ENCODE measurements at regions not wholly inside any gene's neighbourhood (a gene's known extent, or its start where the extent isn't known, plus 50 kb on each side); places are given as distances from the start of the nearest gene placed in this dataset.

DNA sequence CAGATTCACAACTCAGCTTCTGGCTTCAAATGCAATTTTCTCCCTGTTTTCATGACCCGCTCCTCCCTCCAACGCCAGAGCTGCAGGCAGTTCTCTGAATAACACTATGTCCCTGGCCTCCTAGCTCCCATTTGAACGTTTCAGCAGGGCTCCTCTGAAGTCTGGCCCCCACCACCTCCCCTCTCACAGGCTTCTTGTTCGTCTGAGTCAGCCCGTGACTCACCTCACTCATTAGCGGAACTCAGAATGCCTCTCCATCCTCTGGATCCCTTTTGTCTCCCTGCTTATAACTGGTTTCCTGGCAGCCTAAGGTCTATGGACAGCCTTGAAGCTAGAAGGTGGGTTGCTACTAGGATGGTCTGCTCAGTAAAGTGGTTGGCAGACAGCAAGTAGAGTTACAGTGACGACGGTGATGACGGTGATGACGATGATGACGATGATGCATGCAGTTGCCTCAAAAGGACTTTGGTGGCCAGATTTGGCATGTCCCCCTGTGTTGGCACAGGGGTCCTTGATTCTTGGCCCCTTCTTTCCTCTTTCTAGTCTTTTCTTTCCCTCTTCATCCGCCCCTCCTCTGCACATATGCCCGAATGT is 83.3 kb upstream of the MKLN1 start:
- peak in 1 of 2 donors; percentile 94 for DNase-seq (ENCODE audit: low read depth in 2 of 2)

DNA sequence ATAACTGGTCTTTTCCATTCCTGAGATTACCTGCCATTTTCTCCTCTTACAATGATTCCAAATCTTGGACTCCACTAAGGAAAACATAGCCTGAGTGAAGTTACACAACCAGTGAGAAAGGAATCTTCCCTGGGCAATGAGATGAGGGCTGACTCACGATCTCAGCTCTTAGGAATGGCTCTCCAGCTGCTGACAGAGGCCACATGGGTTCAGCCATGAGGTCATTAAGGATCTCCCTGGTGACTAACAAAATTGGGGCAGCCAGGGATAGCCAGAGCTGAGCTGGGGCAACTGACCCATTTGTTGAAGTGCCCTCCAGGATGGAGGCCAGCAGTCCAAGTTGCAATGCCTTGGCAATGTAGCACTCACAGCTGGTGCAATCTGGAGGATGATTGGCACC is 78.7 kb upstream of the MKLN1 start:
- DNase-seq (ENCODE audit: low read depth in 2 of 2), result peak in 1 of 2 donors; percentile 91

DNA sequence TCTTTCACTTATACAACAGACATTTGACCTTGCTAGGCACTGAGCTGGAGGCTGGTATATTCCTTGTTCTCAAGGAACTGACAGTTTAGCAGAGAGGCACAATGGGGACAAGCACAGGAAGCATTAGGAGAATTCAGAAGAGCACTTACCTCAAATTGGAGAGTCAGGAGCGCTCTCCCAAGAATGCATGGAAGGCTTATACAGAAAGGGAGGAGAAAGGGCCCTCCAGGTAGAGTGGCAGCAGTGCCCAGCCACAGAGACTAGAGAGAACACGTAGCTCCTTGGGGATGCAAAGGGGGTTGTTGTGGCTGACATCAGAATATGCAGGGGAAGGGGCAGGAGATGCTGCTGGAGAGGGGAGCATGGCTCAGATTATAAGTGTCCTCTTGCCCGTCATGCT is 78.2 kb upstream of the MKLN1 start:
- no peak for DNase-seq (ENCODE audit: low read depth in 2 of 2)

DNA sequence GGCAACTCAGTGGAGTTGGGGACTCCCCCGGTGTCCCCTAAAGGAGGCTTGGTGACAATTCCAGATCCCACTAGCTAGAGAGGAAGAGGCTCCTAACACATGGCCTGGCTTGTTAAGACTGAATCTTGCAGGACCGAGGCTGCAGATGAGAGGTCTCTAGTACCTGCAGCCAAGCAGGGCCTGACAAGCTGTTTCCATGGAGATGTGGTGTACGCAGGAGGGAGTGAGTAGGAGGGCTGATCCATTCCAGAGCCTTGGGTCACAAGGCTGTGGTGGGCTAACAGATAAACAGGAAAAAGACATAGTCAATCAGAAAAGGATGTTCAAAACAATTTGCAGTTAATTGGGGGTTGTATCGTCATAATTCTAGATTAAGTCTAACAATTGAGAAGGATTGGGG is 77.3 kb upstream of the MKLN1 start:
- no peak for DNase-seq (ENCODE audit: low read depth in 2 of 2)

DNA sequence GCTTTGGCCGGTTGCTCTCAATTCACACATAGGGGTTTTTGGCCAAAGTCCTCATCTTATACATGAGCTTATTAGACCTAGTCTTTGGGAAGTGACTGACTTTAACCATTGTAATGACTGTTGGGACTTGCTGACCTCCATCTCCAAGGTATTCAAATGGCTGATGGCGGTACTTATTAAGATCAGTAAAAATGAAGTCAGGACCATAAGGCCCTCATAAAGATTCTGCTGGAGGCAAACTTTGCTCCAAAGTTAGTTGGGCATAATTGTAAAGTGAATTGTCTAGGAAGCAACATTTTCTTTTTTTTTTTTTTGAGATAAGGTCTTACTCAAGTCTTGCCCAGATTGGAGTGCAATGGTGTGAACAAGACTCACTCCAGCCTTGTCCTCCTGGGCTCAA is 76.3 kb upstream of the MKLN1 start:
- DNase-seq (ENCODE audit: low read depth in 2 of 2), result no peak

DNA sequence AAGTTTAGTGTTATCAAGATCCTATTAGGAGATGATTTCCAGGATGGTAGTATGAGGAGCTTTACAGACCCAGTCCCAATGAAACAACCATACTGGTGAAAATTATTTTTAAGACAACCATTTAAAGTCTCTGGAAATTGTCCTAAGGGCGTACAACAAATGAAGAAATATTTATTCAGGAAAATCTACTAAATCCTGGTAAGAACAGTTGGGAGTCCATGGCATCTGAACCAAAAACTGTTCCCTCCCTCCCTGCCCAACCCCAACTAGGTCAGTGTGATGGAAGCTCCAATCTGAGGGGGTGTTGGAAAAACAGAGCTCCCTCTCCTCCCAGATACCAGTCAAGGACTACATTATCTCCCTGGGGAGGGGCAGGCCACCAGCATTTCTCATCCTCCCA is 74.7 kb upstream of the MKLN1 start:
- DNase-seq (ENCODE audit: low read depth in 2 of 2), result no peak

DNA sequence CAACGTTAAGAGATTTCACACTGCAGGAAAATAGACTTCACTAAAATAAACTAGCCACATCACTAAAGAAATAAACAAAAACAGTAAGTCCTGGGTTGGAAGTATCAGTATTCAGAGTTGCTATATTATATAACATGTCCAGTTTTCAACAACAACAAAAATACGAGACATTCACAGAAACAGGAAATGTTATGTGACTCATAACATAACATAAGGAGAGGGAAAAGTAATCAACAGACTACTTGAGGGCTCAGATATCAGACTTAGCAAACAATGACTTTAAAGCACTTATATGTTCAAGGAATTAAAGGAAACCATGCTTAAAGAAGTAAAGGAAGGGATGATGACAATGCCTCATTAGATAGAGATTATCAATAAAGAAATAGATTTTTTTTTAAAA is 73.5 kb upstream of the MKLN1 start:
- peak in 1 of 2 donors; percentile 71 for DNase-seq (ENCODE audit: low read depth in 2 of 2)

DNA sequence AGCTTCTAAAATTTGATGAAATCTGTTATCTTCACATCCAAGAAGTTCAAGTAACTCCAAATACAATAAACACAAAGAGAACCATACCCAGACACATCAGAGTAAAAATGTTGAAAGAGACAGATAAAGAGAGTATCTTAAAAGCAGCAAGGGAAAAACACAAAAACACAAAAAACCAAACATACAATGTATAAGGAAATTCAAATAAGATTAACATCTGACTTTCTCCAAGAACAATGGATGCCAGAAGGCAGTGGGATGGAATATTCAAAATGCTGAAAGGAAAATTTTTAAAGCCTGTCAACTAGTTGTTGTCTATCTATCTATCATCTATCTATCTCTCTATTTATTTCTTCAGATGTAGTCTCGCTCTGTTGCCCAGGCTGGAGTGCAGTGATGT is 72.4 kb upstream of the MKLN1 start:
- no peak for DNase-seq (ENCODE audit: low read depth in 2 of 2)

DNA sequence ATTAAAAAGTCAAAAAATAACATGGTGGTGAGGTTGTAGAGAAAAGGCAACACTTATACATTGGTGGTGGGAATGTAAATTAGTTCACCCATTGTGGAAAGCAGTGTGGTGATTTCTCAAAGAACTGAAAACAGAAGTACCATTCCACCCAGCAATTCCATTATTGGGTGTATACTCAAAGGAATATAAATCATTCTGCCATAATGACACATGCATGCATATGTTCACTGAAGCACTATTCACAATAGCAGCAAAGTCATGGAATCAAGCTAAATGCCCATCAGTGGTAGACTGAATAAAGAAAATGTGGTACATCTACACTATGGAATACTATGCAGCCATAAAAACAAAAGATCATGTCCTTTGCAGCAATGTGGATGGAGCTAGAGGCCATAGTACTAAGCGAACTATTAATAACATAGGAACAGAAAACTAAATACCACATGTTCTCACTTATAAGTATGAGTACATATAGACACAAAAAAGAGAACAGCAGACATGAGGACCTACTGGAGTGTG is 66.1 kb upstream of the MKLN1 start:
- no peak for DNase-seq (ENCODE audit: low read depth in 2 of 2)

DNA sequence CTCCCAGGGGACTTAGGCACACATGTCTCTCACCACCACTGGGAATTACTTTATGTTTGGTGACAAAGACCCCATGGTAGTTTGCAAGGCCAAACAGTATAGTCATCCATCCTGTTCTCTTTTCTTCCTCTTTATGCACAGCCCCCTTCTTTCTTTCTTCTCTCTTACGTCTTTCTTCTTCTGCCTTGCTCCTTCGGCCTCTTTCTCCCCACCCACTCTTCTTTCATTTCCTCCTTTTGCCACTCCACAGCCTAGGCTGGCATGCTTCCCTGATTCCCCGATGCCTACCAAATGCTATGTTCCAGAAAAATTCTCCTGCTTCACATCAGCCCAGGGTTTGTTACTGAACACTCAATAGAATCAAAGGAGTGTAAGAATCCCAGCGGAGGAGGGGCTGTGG is 62.4 kb upstream of the MKLN1 start:
- DNase-seq (ENCODE audit: low read depth in 2 of 2), result no peak

DNA sequence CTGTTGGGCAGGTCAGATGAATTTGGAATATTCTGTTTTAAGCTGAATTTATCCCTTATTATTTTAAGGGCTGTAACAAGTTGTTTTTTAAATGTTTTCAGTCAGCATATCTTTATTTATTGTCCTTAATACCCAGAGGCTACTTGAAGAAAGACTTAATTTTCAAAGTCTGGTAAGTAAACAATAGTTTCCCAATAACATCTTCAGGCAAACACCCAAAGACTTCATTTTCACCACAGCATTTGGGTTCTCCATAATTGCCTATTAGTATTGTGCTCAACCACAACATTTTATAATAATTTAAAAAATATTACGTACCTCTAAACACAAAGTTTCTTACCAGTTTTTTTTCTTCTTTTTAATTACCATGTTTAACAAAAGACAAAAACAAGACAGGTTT is 60.0 kb upstream of the MKLN1 start:
- no peak for DNase-seq (ENCODE audit: low read depth in 2 of 2)

DNA sequence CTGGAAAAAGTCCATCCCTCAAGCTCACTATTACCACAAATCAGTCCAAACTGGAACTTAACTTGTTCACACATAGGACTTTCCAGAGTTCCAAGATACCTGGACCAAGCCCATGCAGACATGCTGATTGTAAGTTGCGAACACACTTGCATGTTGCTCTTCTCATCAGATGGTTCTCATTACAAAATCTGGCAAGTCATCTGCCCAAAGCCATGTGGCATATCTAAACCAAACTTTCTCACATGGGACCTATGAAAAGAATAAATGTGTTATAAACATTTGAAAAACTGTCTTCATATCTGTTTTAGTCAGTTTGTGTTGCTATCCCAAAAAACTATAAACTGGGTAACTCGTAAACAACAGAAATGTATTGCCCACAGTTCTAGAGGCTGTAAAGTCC is 58.8 kb upstream of the MKLN1 start:
- DNase-seq (ENCODE audit: low read depth in 2 of 2), result no peak

DNA sequence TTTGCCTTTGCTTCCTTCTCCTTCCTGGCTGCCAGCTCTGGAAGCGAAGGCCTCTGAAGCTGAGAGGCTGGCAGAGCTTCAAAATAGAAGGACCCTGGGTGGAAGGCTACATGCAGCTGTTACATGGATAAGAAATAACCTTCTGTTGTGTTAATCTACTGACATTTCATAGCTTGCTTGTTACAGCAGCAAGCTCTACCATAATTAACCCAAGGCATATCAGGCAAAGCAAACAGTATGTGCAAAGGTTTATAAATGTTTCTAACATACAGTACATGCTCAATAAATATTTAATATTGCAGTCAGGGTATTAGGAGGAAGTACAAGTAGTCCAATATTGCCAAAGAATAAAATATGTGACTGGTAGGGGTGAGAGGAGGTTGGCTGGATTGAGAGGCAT is 55.6 kb upstream of the MKLN1 start:
- no peak for DNase-seq (ENCODE audit: low read depth in 2 of 2)

DNA sequence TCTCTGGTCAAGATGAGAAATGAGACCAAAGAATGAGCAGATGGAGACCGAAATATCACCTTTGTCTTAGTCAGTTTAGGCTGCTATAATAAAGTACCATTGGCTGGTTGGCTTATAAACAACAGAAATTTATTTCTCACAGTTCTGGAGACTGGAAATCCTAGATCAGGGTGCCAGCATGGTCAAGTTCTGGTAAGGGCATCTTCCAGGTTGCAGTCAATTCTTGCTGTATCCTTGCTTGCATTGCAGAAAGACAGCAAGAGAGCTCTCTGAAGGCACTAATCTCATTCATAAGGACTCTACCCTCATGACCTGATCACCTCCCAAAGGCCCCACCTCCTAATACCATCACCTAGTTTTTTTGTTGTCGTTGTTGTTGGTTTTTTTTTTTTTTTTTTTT is 52.7 kb upstream of the MKLN1 start:
- DNase-seq (ENCODE audit: low read depth in 2 of 2), result no peak

DNA sequence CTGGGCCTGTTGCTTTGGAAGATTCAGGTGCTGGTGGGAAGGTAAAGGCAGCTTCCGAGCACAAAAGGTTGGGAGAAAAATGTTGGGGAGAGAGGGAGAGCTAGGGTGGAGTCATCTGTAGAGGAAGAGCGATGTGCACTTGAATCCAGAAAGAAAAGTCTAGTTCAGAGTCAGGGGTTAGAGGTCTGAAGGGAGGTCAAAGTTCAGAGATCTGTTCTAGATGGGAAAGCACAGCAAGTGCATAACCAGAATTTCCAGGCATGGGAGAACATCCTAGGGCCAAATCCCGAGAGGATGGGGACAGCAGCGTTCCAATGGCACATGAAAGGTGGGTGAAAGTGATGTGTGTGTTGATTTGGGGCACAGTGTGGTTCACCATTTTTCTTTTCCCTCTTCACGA is 51.5 kb upstream of the MKLN1 start:
- DNase-seq (ENCODE audit: low read depth in 2 of 2), result no peak

DNA sequence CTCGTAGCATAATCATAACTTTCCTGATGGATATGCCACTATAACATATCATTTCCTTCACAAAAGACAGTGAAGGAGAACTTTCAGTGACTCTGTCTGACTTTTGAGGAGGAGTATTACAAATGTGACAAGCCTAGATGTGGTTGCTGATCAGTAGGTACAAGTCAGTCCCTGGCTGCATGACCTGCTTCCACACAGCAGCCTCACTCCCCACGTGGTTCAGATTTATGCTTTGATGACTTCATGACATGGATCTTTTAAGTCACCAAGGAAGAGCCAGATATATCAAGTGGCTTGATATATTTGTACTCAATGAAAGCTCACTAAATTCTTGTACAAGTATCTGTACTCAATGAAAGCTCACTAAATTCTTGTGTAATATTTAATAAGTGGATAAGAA is 50.9 kb upstream of the MKLN1 start:
- DNase-seq (ENCODE audit: low read depth in 2 of 2), result no peak
